ENCODE measurements at regions not wholly inside any gene's neighbourhood (a gene's known extent, or its start where the extent isn't known, plus 50 kb on each side); places are given as distances from the start of the nearest gene placed in this dataset.

GRCh38 chr4:132218406-132218805 is 930.7 kb upstream of the PCDH10 start:
- TF ChIP-seq CTCF (IDR thresholded peaks at IDR 0.05; ENCODE audit: poor library complexity) (no peak), EZH2 (IDR thresholded peaks at IDR 0.05; ENCODE audit: borderline replicate concordance) (no peak)
